Esophagus muscularis mucosa (tissue), 3 donors: ENCODE measurements at regions not wholly inside any gene's neighbourhood (a gene's known extent, or its start where the extent isn't known, plus 50 kb on each side); places are given as distances from the start of the nearest gene placed in this dataset.

ENCODE experiments used
- POLR2A ChIP-seq: fragments of 450-650 bp; IDR thresholded peaks from one replicate; pipeline ENCODE4 v1.6.1; 2017; ENCODE audit warnings: antibody characterized with exemption, moderate library complexity, mild to moderate bottlenecking, low read depth
- TF ChIP-seq, protein P1 (sequence below), 3 experiments: fragments of 200-600 bp in 2 of 3; fragments of 450-650 bp in 1 of 3; sonication (generic) in 2 of 3; IDR thresholded peaks; one replicate each; pipeline ENCODE4 v1.5.1; 2017 to 2019; ENCODE audit warnings: antibody characterized with exemption in 3 of 3, mild to moderate bottlenecking in 2 of 3, moderate library complexity in 1 of 3

- TF ChIP-seq, protein P1, sequence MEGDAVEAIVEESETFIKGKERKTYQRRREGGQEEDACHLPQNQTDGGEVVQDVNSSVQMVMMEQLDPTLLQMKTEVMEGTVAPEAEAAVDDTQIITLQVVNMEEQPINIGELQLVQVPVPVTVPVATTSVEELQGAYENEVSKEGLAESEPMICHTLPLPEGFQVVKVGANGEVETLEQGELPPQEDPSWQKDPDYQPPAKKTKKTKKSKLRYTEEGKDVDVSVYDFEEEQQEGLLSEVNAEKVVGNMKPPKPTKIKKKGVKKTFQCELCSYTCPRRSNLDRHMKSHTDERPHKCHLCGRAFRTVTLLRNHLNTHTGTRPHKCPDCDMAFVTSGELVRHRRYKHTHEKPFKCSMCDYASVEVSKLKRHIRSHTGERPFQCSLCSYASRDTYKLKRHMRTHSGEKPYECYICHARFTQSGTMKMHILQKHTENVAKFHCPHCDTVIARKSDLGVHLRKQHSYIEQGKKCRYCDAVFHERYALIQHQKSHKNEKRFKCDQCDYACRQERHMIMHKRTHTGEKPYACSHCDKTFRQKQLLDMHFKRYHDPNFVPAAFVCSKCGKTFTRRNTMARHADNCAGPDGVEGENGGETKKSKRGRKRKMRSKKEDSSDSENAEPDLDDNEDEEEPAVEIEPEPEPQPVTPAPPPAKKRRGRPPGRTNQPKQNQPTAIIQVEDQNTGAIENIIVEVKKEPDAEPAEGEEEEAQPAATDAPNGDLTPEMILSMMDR (IDR thresholded peaks at IDR 0.05): no peak
- no peak for TF ChIP-seq POLR2A
Measured at GRCh38 chr2:77664491-77664890, 142.3 kb upstream of the LRRTM4 start.
